Bronchial epithelial cell (primary cell): ENCODE measurements at regions not wholly inside any gene's neighbourhood (a gene's known extent, or its start where the extent isn't known, plus 50 kb on each side); places are given as distances from the start of the nearest gene placed in this dataset.

ENCODE experiments used
- DNase-seq: peaks from one replicate; pipeline ENCODE4 v3.0.0-alpha.2; 2010; ENCODE audit warnings: low read depth
- FAIRE-seq: peaks from 2 replicates; lab custom pipeline; 2011; peaks lifted over from hg19 to GRCh38; lab: Jason Lieb, UNC
- H3K27me3 ChIP-seq: 2 replicates; pipeline ENCODE4 v1.5.1; 2011; ENCODE audit warnings: low read length; ENCODE audit not compliant: control insufficient read depth, insufficient read depth
- H3K36me3 ChIP-seq: 2 replicates; pipeline ENCODE4 v1.5.1; 2011; ENCODE audit warnings: low read length; ENCODE audit not compliant: control insufficient read depth, insufficient read depth
- H3K4me3 ChIP-seq: 2 replicates; pipeline ENCODE4 v1.5.1; 2011; ENCODE audit warnings: mild to moderate bottlenecking, low read depth, low read length, control low read depth
- CTCF ChIP-seq: IDR thresholded peaks from 2 replicates; pipeline ENCODE4 v1.5.1; 2011; ENCODE audit warnings: mild to moderate bottlenecking, moderate library complexity, low read length, control low read depth, inconsistent platforms; ENCODE audit not compliant: insufficient read depth, severe bottlenecking

- H3K27me3 ChIP-seq: no peaks in the 10 kb centered on the region
- no peak for TF ChIP-seq CTCF
- H3K4me3 ChIP-seq: no peak overlapping the region
- FAIRE-seq: no peak
- DNase-seq: peak; percentile 76
- no peaks in the 10 kb centered on the region for H3K36me3 ChIP-seq
Observed at GRCh38 chr6:121971931-121972335, 427.5 kb upstream of the HSF2 start.

GRCh38 chr6:121984956-121985355 is 414.5 kb upstream of the HSF2 start:
- H3K4me3 ChIP-seq: no peak overlapping the region
- H3K36me3 ChIP-seq: no peaks in the 10 kb centered on the region
- no peak for FAIRE-seq
- TF ChIP-seq CTCF: no peak
- no peak for DNase-seq
- H3K27me3 ChIP-seq: no peaks in the 10 kb centered on the region

GRCh38 chr6:121993362-121993761 is 406.1 kb upstream of the HSF2 start:
- DNase-seq: peak; percentile 73
- Histone ChIP-seq H3K4me3 (no peak overlapping the region), H3K36me3 (no peaks in the 10 kb centered on the region), H3K27me3 (no peaks in the 10 kb centered on the region)
- TF ChIP-seq CTCF: no peak
- no peak for FAIRE-seq

- FAIRE-seq (no peak), DNase-seq (no peak)
- Histone ChIP-seq H3K36me3 (no peaks in the 10 kb centered on the region), H3K4me3 (no peak overlapping the region), H3K27me3 (no peaks in the 10 kb centered on the region)
- no peak for TF ChIP-seq CTCF
Observed at GRCh38 chr6:121994919-121995318, 404.5 kb upstream of the HSF2 start.

GRCh38 chr6:121998631-121999030 is 400.8 kb upstream of the HSF2 start:
- TF ChIP-seq CTCF: no peak
- H3K36me3 ChIP-seq: no peaks in the 10 kb centered on the region
- H3K4me3 ChIP-seq: no peak overlapping the region
- no peaks in the 10 kb centered on the region for H3K27me3 ChIP-seq
- DNase-seq (no peak), FAIRE-seq (no peak)

GRCh38 chr6:121999456-122000065 is 399.9 kb upstream of the HSF2 start:
- Histone ChIP-seq H3K27me3 (no peaks in the 10 kb centered on the region), H3K4me3 (no peak overlapping the region), H3K36me3 (no peaks in the 10 kb centered on the region)
- no peak for TF ChIP-seq CTCF
- no peak for FAIRE-seq
- DNase-seq: no peak
